ENCODE measurements at regions not wholly inside any gene's neighbourhood (a gene's known extent, or its start where the extent isn't known, plus 50 kb on each side); places are given as distances from the start of the nearest gene placed in this dataset.

GRCh38 chr1:38217316-38217715 is 170.7 kb upstream of the POU3F1 start:
- no peak for TF ChIP-seq CTCF (IDR thresholded peaks at IDR 0.05; ENCODE audit: low read depth, low read length)
- DNase-seq (ENCODE audit: extremely low read depth, low read depth): no peak

GRCh38 chr1:38213646-38214434 is 167.2 kb upstream of the POU3F1 start:
- no peak for TF ChIP-seq CTCF (IDR thresholded peaks at IDR 0.05; ENCODE audit: low read depth, low read length)
- DNase-seq (ENCODE audit: extremely low read depth, low read depth): no peak

GRCh38 chr1:38210895-38211177 is 164.2 kb upstream of the POU3F1 start:
- no peak for DNase-seq (ENCODE audit: extremely low read depth, low read depth)
- TF ChIP-seq CTCF (IDR thresholded peaks at IDR 0.05; ENCODE audit: low read depth, low read length): no peak

GRCh38 chr1:38210021-38210894 is 163.7 kb upstream of the POU3F1 start:
- no peak for TF ChIP-seq CTCF (IDR thresholded peaks at IDR 0.05; ENCODE audit: low read depth, low read length)
- DNase-seq (ENCODE audit: extremely low read depth, low read depth): no peak

- TF ChIP-seq CTCF (IDR thresholded peaks at IDR 0.05; ENCODE audit: low read depth, low read length): no peak
- DNase-seq (ENCODE audit: extremely low read depth, low read depth): no peak
These were observed 162.4 kb upstream of the POU3F1 start for GRCh38 chr1:38208716-38209632.

- no peak for TF ChIP-seq CTCF (IDR thresholded peaks at IDR 0.05; ENCODE audit: low read depth, low read length)
- DNase-seq (ENCODE audit: extremely low read depth, low read depth): no peak
These were observed 161.3 kb upstream of the POU3F1 start for GRCh38 chr1:38207906-38208305.

Data from AG09319 (cell line).